LNCaP clone FGC (cell line): ENCODE measurements at regions not wholly inside any gene's neighbourhood (a gene's known extent, or its start where the extent isn't known, plus 50 kb on each side); places are given as distances from the start of the nearest gene placed in this dataset.

Source experiments
- DNase-seq: peaks from one replicate; pipeline ENCODE4 v3.0.0-alpha.2; 2011; ENCODE audit warnings: low read depth
- H3K4me3 ChIP-seq: 2 replicates; pipeline ENCODE4 v1.5.1; 2011; ENCODE audit warnings: mild to moderate bottlenecking, low read depth, low read length, control low read depth
- CTCF ChIP-seq: IDR thresholded peaks from 2 replicates; pipeline ENCODE4 v1.5.1; 2012; ENCODE audit warnings: mild to moderate bottlenecking; ENCODE audit not compliant: control insufficient read depth, insufficient read depth; ENCODE audit errors: extremely low read depth

GRCh38 chr22:26906464-26906863 lies 249.1 kb downstream of the MIAT start:
- no peak for TF ChIP-seq CTCF
- H3K4me3 ChIP-seq: no peak overlapping the region
- no peak for DNase-seq

- DNase-seq: no peak
- no peak overlapping the region for H3K4me3 ChIP-seq
- no peak for TF ChIP-seq CTCF
Measured at GRCh38 chr22:26907366-26907765, 250.0 kb downstream of the MIAT start.

GRCh38 chr22:26910845-26911244 lies 253.5 kb downstream of the MIAT start:
- TF ChIP-seq CTCF: no peak
- no peak for DNase-seq
- no peak overlapping the region for H3K4me3 ChIP-seq

- no peak for TF ChIP-seq CTCF
- no peak for DNase-seq
- H3K4me3 ChIP-seq: no peak overlapping the region
Measured at GRCh38 chr22:26912655-26913345, 255.4 kb downstream of the MIAT start.

- H3K4me3 ChIP-seq: no peak overlapping the region
- DNase-seq: peak; percentile 2
- TF ChIP-seq CTCF: no peak
Measured at GRCh38 chr22:26914519-26915185, 257.3 kb downstream of the MIAT start.

- no peak for TF ChIP-seq CTCF
- DNase-seq: no peak
- no peak overlapping the region for H3K4me3 ChIP-seq
Measured at GRCh38 chr22:26916236-26916635, 258.8 kb downstream of the MIAT start.
